Suppressor macrophage treated with lipopolysaccharide for 1 hour (primary cell): ENCODE measurements at regions not wholly inside any gene's neighbourhood (a gene's known extent, or its start where the extent isn't known, plus 50 kb on each side); places are given as distances from the start of the nearest gene placed in this dataset.
"Not testable (repeated sequence)": the region's sequence is repeated elsewhere in the genome, so short reads cannot be mapped to it uniquely, and the experiment has no call there.

Source experiments
- DNase-seq, 3 donors: peaks; one replicate each; pipeline ENCODE4 v3.0.0-alpha.2; 2020 to 2022

DNA sequence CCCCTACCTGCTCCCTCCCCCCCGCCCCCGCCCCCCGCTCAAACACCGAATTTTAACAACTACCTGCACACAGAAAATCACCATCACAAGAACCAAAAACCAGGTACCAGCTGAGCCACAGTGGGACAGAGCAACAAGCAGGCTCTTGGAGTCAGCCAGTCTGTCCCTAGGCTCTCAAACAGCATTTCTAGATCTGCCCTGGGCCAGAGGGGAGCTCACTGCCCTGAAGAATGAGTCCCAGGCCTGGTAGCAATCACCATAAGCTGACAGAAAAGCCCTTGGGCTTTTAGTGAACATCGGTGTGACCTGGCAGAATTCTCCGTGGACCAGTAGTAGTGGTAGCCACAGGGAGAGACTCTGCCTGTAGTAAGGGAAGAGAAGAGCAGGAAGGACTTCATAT, 58.3 kb downstream of the C11orf87 start:
- DNase-seq, result no peak

DNA sequence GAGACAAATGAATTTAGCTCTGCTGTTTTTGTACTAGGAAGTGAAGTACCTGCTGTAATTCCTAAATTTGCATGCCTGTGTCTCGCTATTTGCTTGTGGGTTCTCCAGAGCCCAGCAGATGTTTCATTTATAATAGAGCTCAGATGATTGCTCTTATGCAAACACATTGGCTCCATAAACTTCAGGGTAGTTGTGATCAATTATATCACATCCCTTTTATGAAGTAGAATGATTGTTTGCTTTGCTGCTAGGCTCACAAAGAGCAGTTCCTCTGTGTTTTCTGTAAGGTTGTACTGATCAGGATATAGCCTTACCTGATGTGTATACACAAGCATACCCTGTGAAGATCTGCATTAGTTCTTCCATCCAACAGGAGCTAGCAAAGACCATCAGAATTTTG, 64.1 kb downstream of the C11orf87 start:
- DNase-seq, result no peak

DNA sequence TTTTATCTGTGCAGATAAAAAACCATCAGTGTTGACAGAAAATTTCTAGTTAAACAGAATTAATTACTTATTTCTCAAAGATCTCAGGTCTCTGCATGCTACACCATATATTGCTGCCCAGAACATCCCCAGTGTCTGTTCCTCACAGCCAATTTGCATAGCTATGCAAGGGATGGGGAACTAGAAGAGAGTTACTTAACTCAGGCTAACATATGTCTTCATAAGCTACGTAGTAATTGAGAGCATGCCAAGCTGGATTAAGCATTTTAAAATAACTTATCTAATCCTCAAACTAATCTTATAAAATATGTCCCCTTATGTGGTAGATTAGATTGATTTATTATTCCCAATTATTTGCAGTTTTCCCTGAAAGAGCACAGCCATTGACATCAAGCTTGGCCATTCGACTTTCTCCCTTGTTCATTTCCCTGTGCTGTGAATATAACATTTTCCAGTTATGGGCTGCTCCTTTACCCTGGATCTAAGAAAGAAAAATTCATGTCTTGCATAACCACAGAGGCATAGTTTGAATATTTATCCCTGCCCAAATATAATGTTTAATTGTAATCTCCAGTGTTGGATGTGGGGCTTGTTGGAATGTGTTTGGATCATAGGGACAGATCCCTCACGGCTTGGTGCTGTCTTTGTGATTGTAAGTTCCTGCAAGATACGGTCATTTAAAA, 69.1 kb downstream of the C11orf87 start:
- no peak for DNase-seq

DNA sequence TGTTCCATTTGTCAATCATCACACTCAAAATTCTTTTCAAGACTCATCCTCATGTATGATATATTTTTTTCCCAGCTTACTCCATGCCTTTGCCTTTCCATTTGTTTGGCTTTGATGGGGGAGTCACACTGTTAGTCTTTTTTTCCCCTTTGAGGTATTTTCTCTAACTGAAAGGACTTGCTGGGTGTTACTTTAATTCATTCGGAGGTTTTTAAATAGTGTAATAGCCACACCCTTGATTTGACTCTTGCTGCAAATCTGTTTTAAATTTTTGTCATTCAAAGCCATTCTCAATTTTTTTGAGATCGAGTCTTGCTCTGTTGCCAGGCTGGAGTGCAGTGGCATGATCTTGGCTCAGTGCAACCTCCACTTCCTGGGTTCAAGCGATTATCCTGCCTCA, 84.1 kb downstream of the C11orf87 start:
- DNase-seq, result no peak

DNA sequence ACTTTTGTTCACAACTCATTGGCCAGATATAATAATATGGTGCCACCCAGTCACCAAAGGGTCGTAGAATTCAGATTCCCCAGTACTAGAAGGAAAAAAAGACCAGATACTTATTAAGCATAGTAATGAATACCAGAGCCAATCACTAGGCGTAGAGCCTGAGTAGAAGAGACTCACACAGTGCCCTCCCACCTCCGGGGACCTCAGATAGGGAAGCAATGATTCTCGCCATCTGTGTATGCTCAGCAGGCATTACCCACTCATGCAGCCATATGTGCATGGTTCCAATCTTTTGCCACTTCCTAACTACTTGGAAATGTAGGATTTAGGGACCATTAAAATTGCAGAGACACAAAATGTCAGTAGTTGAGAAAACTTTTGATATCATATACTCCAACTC, 85.3 kb downstream of the C11orf87 start:
- no peak for DNase-seq

DNA sequence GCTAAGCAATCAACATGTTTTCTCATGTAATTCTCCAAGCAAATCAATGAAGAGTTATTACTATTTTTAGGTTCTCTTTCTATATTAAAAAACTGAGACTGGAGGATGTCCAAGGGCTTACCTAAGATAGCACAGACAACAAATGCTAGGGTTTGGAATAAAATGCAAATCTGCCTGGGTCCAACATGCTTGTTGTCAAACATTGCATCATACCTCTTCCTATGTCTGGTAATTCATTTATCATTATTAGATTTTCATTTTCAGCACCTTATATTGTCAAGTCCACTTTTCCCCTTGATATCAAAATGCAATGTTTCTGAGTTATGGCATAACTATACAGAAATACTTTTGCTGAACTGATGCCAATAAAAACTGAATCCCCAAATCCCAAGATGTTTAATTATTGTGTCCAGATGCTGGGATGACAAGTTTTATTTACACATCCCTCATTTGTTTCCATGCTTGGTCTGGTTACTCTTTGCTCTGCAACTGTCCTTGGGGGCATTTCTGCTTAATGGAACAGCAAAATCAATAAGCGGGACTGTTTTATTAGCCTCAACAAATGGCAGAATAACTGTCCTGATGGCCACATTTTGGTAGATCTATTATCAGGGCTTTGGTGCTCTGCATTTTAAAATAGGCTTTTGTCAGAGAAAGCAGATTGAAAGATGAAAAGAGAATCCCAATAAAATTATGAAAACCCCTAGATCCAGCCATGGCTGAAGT, 86.0 kb downstream of the C11orf87 start:
- no peak for DNase-seq

DNA sequence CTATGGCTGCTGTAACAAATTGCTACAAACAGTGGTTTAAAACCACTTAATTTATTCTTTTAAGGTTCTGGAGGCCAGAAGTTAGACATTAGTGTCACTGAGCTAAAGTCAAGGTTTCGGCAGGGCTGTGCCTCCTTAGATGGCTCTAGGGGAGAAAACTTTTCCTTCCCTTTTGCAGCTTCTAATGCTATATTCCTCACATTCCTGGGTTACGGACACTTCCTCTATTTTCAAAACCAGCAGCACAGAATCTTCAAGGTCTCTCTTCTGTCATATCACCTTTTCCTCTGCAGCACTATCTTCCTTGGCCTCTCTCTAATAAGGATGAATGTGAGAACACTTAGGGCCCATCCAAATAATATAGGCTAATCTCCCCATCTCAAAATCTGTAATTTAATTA, 87.0 kb downstream of the C11orf87 start:
- DNase-seq, result no peak

DNA sequence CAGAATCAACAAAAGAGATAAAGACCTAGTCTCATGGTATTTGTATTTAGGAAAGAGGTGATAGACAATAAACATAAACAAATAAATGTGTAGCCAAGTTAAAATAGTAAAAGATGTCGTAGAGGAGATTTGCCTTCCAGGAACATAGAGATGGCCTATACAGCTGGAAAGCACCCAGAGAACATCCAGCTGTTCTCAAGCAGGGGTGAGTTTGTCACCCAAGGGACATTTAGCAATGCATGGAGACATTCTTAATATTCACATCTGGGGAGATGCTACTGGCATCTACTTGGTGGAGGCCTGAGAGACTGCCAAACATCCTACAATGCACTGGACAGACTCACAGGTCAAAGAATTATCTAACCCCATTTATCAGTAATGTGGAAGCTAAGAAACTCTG, 88.3 kb downstream of the C11orf87 start:
- no peak for DNase-seq

DNA sequence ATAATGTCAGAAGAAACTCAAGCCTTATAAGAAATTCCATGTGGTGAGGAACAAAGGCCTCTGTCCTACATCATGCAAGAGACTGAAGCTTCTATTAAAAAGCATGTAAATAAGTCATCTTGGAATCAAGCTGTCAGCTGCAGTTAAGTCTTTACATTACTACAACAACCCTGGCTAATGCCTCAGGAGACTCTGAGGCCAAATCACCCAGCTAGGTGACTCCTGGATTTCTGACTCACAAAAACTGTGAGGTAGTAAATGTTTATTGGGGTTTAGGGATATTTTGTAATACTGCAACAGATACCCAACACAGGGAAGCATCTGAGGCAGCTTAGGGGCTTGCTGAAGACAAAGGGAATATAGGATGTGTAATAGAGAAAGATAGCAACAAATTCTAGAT, 89.6 kb downstream of the C11orf87 start:
- no peak for DNase-seq

DNA sequence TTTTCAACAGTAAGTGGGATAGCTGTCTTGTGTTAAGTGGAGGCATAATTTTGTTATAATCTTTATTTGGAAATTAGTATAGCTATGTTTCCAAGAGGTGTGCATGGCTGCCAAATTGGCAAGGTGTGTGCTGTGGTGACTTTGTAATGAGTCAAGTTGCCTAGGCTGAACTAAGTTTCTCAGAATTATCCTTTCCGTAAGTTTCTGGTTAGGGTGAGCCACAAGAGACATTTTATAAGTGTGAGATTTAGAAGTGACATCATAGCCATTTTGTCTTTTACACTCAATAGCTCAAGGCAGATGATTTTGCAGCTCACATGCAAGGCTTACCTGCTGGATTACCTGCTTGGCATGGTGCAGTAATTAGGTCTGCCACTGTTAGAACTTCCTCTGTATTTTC, 90.3 kb downstream of the C11orf87 start:
- DNase-seq, result no peak

DNA sequence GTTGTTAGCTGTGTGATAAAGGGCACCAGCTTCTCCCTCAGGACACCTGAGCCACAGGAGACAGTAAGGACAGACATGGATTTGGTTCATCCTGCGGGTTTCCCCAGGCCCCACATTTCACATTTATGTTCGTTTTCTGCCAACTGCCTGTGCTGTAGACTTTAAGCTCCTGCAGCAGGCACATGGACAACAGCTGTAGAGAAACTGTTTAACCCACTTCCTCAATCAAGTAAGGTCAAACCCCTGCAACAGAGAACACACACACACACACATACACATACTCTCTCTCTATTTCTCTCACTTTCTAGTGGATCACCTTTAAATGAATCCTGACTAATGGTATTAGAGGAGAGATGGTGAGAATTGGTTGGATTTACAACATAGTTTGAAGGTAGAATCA, 90.7 kb downstream of the C11orf87 start:
- DNase-seq, result no peak

DNA sequence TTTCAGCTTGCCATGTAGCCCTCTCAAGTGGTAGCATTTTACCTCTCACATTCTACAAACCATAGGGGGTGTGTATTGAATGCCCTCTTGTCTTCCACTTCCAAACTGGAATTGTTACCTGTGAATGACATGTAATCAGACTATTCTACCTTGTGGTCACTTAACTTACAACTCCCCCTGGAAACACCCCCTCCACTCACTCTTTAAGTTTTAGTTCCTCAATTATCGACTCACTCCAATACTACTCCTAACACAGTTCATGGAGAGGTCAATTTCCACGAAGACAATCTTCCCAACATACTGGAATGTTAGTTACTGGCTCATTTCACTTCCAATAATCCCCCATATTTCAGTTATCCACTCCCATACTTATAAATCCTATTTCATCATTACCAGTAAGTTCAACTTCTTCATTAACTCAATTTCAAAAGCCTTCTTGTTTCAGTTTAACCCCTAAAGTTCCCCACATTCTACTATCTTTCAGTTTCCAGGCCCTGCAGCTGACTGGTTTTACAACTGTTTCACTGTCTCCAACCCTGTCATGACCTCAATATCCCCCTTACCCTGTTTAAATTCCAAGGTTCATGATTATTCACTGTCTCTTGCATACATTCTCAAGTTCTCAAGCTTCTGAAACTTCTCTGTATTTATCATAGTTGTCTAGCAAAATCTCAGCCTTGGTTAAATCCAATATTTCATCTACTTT, 92.5 kb downstream of the C11orf87 start:
- DNase-seq, result no peak

DNA sequence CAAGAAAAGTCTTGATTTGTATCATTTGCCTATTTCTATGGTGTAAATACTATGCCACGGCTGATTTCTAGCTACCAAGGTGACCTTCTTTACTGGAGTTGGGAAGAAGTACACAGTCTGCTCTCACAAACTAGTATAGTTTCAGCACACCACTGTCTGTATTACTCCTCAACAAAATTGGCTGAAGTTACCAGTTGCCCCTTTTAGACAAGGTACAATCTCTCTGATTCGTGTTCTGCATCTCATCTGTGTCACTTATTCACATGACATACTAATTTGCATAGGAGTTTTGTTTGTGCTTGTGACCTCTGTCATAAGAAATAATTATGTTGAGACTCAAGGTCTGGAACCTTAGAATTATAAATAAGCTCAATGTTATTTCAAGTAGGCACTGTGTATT, 97.3 kb downstream of the C11orf87 start:
- no peak for DNase-seq

DNA sequence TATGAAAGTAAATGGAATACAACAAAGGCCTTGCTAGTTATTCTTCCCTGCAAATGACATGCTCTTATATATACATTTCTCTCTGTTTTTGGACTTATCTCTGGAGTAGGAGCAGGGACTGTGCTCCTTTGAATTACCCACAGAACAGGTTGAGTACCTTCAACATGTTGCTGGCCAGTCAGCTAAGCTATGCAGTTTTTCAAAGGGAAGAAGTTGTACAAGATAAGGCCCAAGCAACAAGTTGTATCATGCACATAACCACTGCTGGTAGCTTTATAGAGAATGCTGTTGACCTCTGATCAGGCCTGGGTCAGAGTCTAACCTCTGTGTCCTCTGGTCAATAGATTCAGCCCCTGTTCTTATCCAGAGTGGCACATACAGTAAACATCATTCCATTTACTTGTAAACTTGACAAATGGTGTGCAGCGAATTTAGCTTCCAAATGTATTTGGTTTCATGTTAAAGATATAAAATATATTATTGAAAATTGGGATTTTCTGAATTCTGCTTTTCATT, 99.6 kb downstream of the C11orf87 start:
- DNase-seq, result no peak

DNA sequence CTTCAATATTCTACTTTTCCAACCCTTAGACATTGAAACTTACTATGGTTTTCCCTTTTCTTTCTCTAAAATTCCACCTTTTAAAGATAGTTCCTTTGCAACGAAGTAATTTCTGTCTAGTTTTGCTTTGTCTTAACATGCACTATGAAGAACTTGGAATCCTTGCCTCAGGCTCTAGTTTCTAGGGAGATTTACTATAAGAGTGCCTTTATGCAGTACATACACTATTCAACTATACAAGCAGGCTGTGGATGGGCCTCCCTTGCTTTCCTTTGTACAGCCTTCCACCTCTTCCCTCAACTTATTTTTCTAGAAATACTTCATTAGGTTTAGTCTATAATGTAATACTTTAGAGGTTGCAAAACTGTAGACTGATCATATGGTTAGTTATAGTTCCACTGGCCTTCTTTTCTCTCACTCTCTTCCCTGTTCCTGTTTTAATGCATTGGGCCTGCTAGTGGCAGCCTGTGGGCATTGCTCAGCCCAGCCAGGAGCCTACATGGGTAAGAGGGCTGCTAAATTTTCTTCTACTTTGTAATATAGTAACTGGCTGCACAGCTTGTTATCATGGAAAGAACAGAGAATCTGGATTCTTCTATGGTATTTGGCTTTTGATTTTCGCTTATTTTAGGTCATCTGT, 100.2 kb downstream of the C11orf87 start:
- no peak for DNase-seq

DNA sequence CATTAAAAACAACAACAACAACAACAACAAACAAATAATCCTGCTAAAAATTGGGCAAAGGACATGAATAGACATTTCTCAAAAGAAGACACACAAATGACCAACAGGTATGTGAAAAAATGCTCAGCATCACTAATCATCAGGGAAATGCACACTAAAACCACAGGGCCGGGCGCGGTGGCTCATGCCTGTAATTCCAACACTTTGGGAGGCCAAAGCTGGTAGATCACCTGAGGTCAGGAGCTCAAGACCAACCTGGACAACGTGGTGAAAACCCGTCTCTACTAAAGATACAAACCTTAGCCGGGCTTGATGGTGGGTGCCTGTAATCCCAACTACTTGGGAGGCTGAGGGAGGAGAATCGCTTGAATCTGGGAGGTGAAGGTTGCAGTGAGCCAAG, 103.6 kb downstream of the C11orf87 start:
- not testable (repeated sequence) for DNase-seq

DNA sequence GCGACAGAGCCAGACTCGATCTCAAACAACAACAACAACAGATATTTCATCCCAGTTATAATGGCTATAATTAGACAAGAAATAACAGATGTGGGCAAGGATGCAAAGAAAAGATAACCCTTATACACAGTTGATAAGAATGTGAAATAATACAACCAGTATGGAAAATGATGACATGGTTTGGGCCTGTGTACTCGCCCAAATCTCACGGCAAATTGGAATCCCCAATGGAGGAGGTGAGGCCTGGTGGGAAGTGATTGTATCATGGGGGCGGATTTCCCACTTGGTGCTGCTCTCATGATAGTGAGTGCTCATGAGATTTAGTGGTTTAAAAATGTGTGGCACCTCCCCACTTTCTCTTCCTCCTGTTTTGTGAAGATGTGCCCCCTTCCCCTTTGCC, 104.1 kb downstream of the C11orf87 start:
- no peak for DNase-seq

DNA sequence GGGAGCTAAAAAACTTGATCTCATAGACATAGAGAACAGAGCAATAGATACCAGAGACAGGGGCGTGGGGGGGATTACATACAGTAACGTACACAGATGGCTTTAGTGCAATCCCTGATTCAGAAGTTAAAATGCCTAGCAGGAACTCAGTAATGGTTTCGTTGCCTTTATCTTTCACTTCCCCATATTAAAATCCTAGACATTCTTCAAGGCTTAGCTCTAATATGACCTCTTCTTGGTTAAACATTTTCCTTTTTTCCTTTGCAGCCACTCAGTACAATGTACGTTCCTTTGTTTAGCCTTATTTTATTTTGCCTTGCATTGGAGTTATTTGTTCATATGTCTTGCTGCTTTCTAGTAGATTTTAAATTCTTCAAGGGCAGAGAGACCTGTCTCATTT, 104.9 kb downstream of the C11orf87 start:
- DNase-seq, result no peak

DNA sequence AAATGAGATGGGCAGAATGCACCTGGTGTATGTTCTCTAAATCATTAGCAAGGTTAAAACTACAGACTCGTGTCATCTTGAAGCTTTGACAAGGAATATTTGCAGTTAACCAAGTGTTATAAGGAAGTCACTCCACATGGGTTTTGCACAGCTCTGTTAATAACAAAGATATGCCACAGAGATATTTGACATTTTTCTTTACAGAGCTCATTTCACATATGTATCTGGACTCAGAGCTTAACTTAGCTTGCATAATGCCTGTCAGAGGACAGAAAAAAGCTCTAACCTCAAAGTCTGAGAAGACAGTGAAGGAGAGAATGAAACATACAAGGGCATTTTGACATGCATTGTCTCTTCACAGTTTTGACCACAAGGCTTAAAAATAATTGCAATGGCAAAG, 105.5 kb downstream of the C11orf87 start:
- DNase-seq, result no peak

DNA sequence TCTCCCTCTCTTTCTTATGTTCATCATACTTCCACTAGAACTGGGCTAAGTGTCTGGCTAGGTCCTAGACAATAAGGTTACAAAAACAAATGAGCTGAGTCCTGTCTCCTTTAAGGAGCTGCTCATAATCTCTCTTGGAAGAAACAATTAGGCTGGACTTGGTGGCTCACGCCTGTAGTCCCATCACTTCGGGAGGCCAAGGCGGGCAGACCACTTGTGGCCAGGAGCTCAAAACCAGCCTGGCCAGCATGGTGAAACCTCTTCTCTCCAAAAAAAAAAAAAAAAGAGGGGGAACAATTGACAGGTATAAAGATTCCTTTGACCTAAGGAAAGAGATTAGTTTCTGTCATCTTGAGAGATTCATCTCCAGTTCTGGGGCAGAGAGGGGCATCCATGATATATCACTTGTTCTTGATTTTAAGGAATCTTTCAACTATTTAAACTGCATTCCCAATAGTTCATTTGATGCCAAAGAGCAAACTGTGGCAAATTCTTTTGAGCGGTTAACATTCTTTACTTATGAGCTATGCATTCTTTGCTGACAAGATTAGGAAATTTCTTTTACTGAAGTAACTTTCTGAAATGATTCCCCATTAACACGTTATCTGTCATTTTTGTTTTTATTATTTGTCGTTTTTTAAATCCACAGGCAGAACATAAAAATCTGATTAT, 125.5 kb downstream of the C11orf87 start:
- no peak for DNase-seq

DNA sequence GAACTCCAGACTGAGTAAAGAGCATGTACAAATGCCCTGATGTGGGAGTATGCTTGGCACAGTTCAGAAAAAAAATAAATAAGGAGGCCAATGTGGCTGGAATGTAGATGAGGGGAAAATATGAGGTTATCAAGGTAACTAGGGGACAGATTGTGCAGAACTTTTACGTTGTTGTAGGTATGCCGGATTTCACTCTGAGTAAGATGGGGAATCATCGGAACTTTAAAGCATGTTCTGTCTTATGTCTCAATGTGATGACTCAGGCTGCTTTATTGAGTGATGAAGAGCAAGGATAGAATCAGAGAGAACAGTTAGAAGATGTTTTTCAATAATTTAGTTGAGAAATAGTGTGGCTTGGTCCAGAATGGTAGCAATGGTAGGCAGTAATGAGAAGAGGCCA, 130.4 kb downstream of the C11orf87 start:
- no peak for DNase-seq

DNA sequence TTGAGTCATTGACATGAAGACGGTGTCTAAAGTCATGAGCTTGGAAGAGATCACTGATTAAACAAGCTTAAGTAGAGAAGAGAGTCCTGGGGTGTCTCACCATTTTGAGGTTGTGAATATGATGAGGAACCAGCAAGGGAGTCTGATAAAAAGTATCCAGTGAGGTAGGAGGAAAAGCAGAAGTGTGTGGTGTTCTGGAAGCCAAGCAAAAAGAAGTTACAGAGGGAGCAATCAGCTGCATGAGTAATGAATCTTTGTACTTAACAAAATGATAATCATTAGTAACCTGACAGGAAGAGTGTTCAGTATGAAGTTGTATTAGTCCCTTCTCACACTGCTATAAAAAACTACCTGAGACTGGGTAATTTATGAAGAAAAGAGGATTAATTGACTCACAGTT, 131.3 kb downstream of the C11orf87 start:
- DNase-seq, result no peak

DNA sequence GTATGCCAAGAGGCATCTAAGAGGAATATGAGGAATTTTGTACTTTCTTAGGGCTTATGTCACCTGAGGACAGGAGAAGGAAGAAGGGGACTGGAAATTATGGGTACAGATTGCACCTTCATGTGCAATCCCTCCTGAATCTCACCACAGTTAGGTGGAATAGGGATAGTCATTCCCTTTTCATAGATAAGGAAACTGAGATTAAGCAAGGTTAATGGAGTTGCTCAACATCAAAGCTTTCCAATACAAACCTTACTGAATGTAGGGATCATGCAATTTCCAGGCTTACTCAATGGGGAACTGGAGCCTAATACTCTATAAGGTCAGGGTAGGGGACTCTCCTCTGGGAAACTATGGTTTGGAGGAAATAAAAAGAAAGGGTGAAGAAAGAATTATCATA, 133.0 kb downstream of the C11orf87 start:
- DNase-seq, result no peak
